Lung (tissue), 11 donors: ENCODE measurements at regions not wholly inside any gene's neighbourhood (a gene's known extent, or its start where the extent isn't known, plus 50 kb on each side); places are given as distances from the start of the nearest gene placed in this dataset.

Source experiments
- ATAC-seq: fragments of 200-7000 bp; cut with Tn5 transposase; one replicate; pipeline ENCODE4 v1.9.1; 2020; ENCODE audit warnings: moderate number of reproducible peaks; ENCODE audit not compliant: insufficient read depth, low FRiP score
- DNase-seq, 3 donors: peaks; one replicate each; pipeline ENCODE4 v3.0.0-alpha.2; 2013 to 2017
- H3K27ac ChIP-seq, 2 donors: one replicate each; pipeline ENCODE4 v1.5.1; 2013; ENCODE audit warnings: mild to moderate bottlenecking in 2 of 2, moderate library complexity in 2 of 2, control low read depth in 1 of 2, inconsistent platforms in 1 of 2, low read depth in 1 of 2, low read length in 1 of 2
- H3K27me3 ChIP-seq, 3 donors: one replicate each; pipeline ENCODE4 v1.5.1; 2013; ENCODE audit warnings: low read length in 2 of 3; ENCODE audit not compliant: control insufficient read depth in 3 of 3, insufficient read depth in 3 of 3
- H3K36me3 ChIP-seq, 4 donors: one replicate each; pipeline ENCODE4 v1.5.1; 2013; ENCODE audit warnings: low read length in 4 of 4, mild to moderate bottlenecking in 1 of 4, moderate library complexity in 1 of 4; ENCODE audit not compliant: control insufficient read depth in 4 of 4, insufficient read depth in 4 of 4
- H3K4me1 ChIP-seq, 5 donors: one replicate each; pipeline ENCODE4 v1.5.1; 2013; ENCODE audit warnings: low read length in 5 of 5, mild to moderate bottlenecking in 2 of 5, moderate library complexity in 1 of 5; ENCODE audit not compliant: control insufficient read depth in 5 of 5, insufficient read depth in 5 of 5
- H3K4me3 ChIP-seq: one replicate; pipeline ENCODE4 v1.5.1; 2013; ENCODE audit warnings: mild to moderate bottlenecking, control low read depth, moderate library complexity
- H3K9ac ChIP-seq, 2 donors: one replicate each; pipeline ENCODE4 v1.5.1; 2013; ENCODE audit warnings: low read length in 2 of 2, control low read depth in 1 of 2; ENCODE audit not compliant: insufficient read depth in 1 of 2
- H3K9me3 ChIP-seq, 4 donors: one replicate each; pipeline ENCODE4 v1.5.1; 2013; ENCODE audit warnings: low read length in 3 of 4, mild to moderate bottlenecking in 1 of 4, moderate library complexity in 1 of 4; ENCODE audit not compliant: control insufficient read depth in 4 of 4, insufficient read depth in 3 of 4
- CTCF ChIP-seq: IDR thresholded peaks from 2 replicates; pipeline ENCODE4 v1.5.1; 2012; ENCODE audit warnings: mild to moderate bottlenecking; ENCODE audit errors: control extremely low read depth, extremely low read depth
- WGBS, 2 donors: extraction: QIAGEN DNeasy Blood & Tissue Kit; methylation state at CpG; one replicate each; pipeline ENCODE4 v1.1.7; 2013; 5-methylcytosine and 5-hydroxymethylcytosine counted together
- donor health status: control.
- donor health status: control.
- donor health status: Bipolar disorder and iron deficiency.
- donor health status: healthy.
- donor health status: DM: yes; HTN: yes; CAD: no.

DNA sequence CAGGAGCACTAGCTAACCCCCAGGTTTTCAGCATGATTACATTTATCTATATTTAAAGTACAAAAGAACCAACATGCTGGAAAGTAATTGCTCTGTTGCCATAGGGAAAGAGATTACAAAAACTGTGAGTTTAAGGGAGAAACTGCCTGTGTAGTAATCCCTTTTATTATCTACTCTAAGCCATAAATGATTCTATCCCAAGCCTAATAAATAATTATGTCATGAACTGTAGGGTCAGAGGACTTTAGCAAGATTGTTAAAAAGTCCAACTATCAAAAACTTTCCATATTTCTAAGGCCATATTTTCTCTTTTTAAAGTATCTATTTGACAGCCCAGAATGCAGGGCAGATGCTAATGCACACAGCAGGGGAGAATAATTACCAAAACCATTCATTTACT is 573.8 kb upstream of the MIR17HG start:
- H3K36me3 ChIP-seq = no peaks in the 10 kb centered on the region
- DNase-seq (no peak), ATAC-seq (no peak)
- no peak for TF ChIP-seq CTCF
- no peak overlapping the region for H3K27ac ChIP-seq
- H3K9me3 ChIP-seq = no peaks in the 10 kb centered on the region
- no peak overlapping the region for H3K9ac ChIP-seq
- no peak overlapping the region for H3K4me3 ChIP-seq
- H3K4me1 ChIP-seq = no peaks in the 10 kb centered on the region
- H3K27me3 ChIP-seq = no peaks in the 10 kb centered on the region

GRCh38 chr13:90776051-90776748 is 571.3 kb upstream of the MIR17HG start:
- H3K9me3 ChIP-seq = no peaks in the 10 kb centered on the region
- H3K4me3 ChIP-seq = no peak overlapping the region
- ATAC-seq = no peak
- H3K9ac ChIP-seq = no peak overlapping the region
- H3K36me3 ChIP-seq = no peaks in the 10 kb centered on the region
- no peak overlapping the region for H3K27ac ChIP-seq
- TF ChIP-seq CTCF = no peak
- no peak for DNase-seq
- H3K4me1 ChIP-seq = no peaks in the 10 kb centered on the region
- no peaks in the 10 kb centered on the region for H3K27me3 ChIP-seq
- WGBS, 2 donors = 93 to 95% methylated on average over 7 of the region's 7 CpGs

DNA sequence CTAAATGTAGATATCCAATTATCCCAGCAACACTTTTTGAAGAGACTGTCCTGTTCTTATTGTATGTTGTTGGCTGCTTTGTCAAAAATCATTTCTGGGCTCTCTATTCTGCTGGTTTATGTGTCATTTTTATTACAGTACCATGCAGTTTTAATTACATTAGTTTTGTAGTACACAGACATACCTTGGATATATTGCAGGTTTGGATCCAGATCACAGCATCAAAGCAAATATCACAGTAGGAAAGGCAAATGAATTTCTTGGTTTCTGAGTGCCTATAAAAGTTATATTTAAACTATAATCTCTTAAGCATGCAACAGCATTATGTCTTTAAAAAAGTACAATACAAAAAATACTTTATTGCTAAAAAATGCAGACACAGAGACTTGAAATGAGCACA is 564.2 kb upstream of the MIR17HG start:
- H3K9ac ChIP-seq = no peak overlapping the region
- H3K27ac ChIP-seq = no peak overlapping the region
- H3K4me1 ChIP-seq = no peaks in the 10 kb centered on the region
- no peaks in the 10 kb centered on the region for H3K27me3 ChIP-seq
- ATAC-seq (no peak), DNase-seq (no peak)
- no peaks in the 10 kb centered on the region for H3K9me3 ChIP-seq
- no peak for TF ChIP-seq CTCF
- H3K36me3 ChIP-seq = no peaks in the 10 kb centered on the region
- no peak overlapping the region for H3K4me3 ChIP-seq

GRCh38 chr13:90787007-90787406 is 560.5 kb upstream of the MIR17HG start:
- no peak overlapping the region for H3K9ac ChIP-seq
- peaks cover 0 to 1% (median 0%) of the 10 kb centered on the region in 5 donors for H3K4me1 ChIP-seq
- no peaks in the 10 kb centered on the region for H3K9me3 ChIP-seq
- H3K36me3 ChIP-seq = no peaks in the 10 kb centered on the region
- DNase-seq (no peak), ATAC-seq (no peak)
- no peak overlapping the region for H3K4me3 ChIP-seq
- TF ChIP-seq CTCF = no peak
- H3K27ac ChIP-seq = no peak overlapping the region
- no peaks in the 10 kb centered on the region for H3K27me3 ChIP-seq
